ENCODE measurements at regions not wholly inside any gene's neighbourhood (a gene's known extent, or its start where the extent isn't known, plus 50 kb on each side); places are given as distances from the start of the nearest gene placed in this dataset.

- no peaks in the 10 kb centered on the region for H3K36me3 Mint-ChIP-seq (ENCODE audit: low read depth)
- H3K4me1 ChIP-seq (ENCODE audit: insufficient read depth, low read length), result no peaks in the 10 kb centered on the region
- no peak overlapping the region for H3K4me3 Mint-ChIP-seq
- peaks cover under 1 to 3% of the 10 kb centered on the region in 2 experiments for H3K9me3 ChIP-seq (ENCODE audit: control insufficient read depth in 1 of 2, insufficient read depth in 1 of 2, low read length in 2 of 2)
- intact Hi-C loops (cut with DNase I, micrococcal nuclease), result no loop called here
- no peak overlapping the region for H3K4me3 ChIP-seq (ENCODE audit: low read length)
- H3K27me3 ChIP-seq (ENCODE audit: control insufficient read depth in 1 of 2, insufficient read depth in 2 of 2, low read length in 2 of 2), result peaks cover 0 to 4% of the 10 kb centered on the region in 2 experiments
- no peaks in the 10 kb centered on the region for H3K36me3 ChIP-seq (ENCODE audit: insufficient read depth, low read length)
- H3K4me1 Mint-ChIP-seq (ENCODE audit: low read depth), result no peaks in the 10 kb centered on the region
- ATAC-seq (ENCODE audit: poor library complexity) (no peak), DNase-seq (no peak)
- CTCF ChIA-PET, result interaction anchor here (1.7 kb wide), 1 partner anchor 8 kb away, joined by 4 read pairs; no protein-coding TSS in a partner anchor
- H3K27ac ChIP-seq (ENCODE audit: low read depth in 1 of 2, low read length in 2 of 2), result no peak overlapping the region
- H3K9me3 Mint-ChIP-seq, result peaks cover 4% of the 10 kb centered on the region
- H3K27me3 Mint-ChIP-seq, result peaks cover 16% of the 10 kb centered on the region
- TF ChIP-seq, protein P1, sequence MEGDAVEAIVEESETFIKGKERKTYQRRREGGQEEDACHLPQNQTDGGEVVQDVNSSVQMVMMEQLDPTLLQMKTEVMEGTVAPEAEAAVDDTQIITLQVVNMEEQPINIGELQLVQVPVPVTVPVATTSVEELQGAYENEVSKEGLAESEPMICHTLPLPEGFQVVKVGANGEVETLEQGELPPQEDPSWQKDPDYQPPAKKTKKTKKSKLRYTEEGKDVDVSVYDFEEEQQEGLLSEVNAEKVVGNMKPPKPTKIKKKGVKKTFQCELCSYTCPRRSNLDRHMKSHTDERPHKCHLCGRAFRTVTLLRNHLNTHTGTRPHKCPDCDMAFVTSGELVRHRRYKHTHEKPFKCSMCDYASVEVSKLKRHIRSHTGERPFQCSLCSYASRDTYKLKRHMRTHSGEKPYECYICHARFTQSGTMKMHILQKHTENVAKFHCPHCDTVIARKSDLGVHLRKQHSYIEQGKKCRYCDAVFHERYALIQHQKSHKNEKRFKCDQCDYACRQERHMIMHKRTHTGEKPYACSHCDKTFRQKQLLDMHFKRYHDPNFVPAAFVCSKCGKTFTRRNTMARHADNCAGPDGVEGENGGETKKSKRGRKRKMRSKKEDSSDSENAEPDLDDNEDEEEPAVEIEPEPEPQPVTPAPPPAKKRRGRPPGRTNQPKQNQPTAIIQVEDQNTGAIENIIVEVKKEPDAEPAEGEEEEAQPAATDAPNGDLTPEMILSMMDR (IDR thresholded peaks at IDR 0.05), result no peak
- no peak overlapping the region for H3K27ac Mint-ChIP-seq
- POLR2A ChIA-PET, result no interaction called here
Observed at GRCh38 chr7:37535841-37536240, 87.2 kb upstream of the ELMO1 start.

DNA sequence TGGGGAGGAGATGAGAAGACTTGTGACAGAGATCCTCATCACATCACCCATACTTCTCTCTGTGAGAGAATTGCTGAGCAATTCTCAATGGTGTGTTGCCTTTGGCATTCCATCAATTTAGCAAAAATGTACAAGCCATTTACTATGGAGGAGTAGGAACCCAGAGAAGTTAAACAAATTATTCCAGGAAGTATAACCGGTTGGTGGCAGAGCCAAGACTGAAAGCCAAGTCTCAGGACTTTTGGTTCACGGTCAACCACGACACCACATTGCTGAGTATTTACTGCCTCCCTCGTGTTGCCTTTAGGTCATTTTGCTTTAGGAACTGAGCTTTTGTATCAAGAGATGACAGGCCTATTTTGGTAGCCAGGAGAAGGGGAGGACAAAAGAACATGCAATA, 88.0 kb upstream of the ELMO1 start:
- ChIA-PET POLR2A (no interaction called here), CTCF (no interaction called here)
- Mint-ChIP-seq H3K36me3 (ENCODE audit: low read depth) (no peaks in the 10 kb centered on the region), H3K4me1 (ENCODE audit: low read depth) (no peaks in the 10 kb centered on the region), H3K27ac (no peak overlapping the region), H3K4me3 (no peak overlapping the region), H3K27me3 (peaks cover 10% of the 10 kb centered on the region), H3K9me3 (peaks cover 4% of the 10 kb centered on the region)
- ATAC-seq (ENCODE audit: poor library complexity), result no peak
- no peak overlapping the region for H3K27ac ChIP-seq (ENCODE audit: low read depth in 1 of 2, low read length in 2 of 2)
- peaks cover 3 to 5% of the 10 kb centered on the region in 2 experiments for H3K9me3 ChIP-seq (ENCODE audit: control insufficient read depth in 1 of 2, insufficient read depth in 1 of 2, low read length in 2 of 2)
- intact Hi-C loops (cut with DNase I, micrococcal nuclease), result no loop called here
- no peak for DNase-seq
- TF ChIP-seq, protein P1 (IDR thresholded peaks at IDR 0.05), result no peak
- no peaks in the 10 kb centered on the region for H3K36me3 ChIP-seq (ENCODE audit: insufficient read depth, low read length)
- H3K27me3 ChIP-seq (ENCODE audit: control insufficient read depth in 1 of 2, insufficient read depth in 2 of 2, low read length in 2 of 2), result peaks cover 0 to 4% of the 10 kb centered on the region in 2 experiments
- H3K4me1 ChIP-seq (ENCODE audit: insufficient read depth, low read length), result no peaks in the 10 kb centered on the region
- H3K4me3 ChIP-seq (ENCODE audit: low read length), result no peak overlapping the region

GRCh38 chr7:37537439-37537838, 88.8 kb upstream of the ELMO1 start:
- Histone ChIP-seq H3K27ac (ENCODE audit: low read depth in 1 of 2, low read length in 2 of 2) (no peak overlapping the region), H3K36me3 (ENCODE audit: insufficient read depth, low read length) (no peaks in the 10 kb centered on the region), H3K4me3 (ENCODE audit: low read length) (no peak overlapping the region), H3K4me1 (ENCODE audit: insufficient read depth, low read length) (no peaks in the 10 kb centered on the region), H3K27me3 (ENCODE audit: control insufficient read depth in 1 of 2, insufficient read depth in 2 of 2, low read length in 2 of 2) (peaks cover 0 to 4% of the 10 kb centered on the region in 2 experiments), H3K9me3 (ENCODE audit: control insufficient read depth in 1 of 2, insufficient read depth in 1 of 2, low read length in 2 of 2) (peaks cover 3 to 5% of the 10 kb centered on the region in 2 experiments)
- TF ChIP-seq, protein P1 (IDR thresholded peaks at IDR 0.05), result no peak
- intact Hi-C loops (cut with DNase I, micrococcal nuclease), result no loop called here
- H3K27me3 Mint-ChIP-seq, result peaks cover 10% of the 10 kb centered on the region
- no peak for DNase-seq
- no peak overlapping the region for H3K4me3 Mint-ChIP-seq
- no peaks in the 10 kb centered on the region for H3K4me1 Mint-ChIP-seq (ENCODE audit: low read depth)
- H3K27ac Mint-ChIP-seq, result no peak overlapping the region
- ATAC-seq (ENCODE audit: poor library complexity), result no peak
- peaks cover 4% of the 10 kb centered on the region for H3K9me3 Mint-ChIP-seq
- no peaks in the 10 kb centered on the region for H3K36me3 Mint-ChIP-seq (ENCODE audit: low read depth)
- POLR2A ChIA-PET, result no interaction called here
- CTCF ChIA-PET, result no interaction called here
